SIG-M5 (cell line): ENCODE measurements at regions not wholly inside any gene's neighbourhood (a gene's known extent, or its start where the extent isn't known, plus 50 kb on each side); places are given as distances from the start of the nearest gene placed in this dataset.

Source experiments
- DNase-seq: peaks from one replicate; lab custom pipeline; 2025; lab: John Stamatoyannopoulos, UW

DNA sequence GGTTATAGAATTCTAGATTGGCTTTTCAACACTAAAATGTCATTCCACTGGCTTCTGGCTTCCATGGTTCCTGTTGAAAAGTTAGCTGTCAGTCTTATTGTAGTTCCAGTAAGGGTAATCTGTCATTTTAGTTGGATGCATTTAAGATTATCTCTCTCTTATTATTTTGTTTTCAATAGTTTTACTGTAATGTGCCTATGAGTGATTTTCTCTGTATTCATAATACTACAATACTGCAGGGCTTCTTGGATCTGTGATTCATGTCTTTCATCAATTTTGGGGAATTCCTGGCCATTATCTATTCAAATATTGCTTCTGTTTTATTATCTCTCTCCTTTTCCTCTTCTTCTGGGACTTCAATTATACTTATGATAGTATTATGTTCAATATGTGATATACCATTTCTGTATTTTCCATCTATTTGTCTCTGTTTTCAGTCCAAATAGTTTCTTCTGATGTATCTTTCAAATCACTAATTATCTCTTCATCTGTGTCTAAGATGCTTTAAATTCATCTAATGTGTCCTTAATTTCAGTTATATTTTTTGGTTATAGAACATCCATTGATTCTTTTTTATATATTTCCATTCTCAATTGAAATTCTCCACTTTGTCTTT, 101.5 kb downstream of the KCTD15 start:
- DNase-seq: no peak

- no peak for DNase-seq
Measured at GRCh38 chr19:33900817-33901216, 104.1 kb downstream of the KCTD15 start.

- DNase-seq: no peak
Measured at GRCh38 chr19:33902395-33902794, 105.7 kb downstream of the KCTD15 start.

DNA sequence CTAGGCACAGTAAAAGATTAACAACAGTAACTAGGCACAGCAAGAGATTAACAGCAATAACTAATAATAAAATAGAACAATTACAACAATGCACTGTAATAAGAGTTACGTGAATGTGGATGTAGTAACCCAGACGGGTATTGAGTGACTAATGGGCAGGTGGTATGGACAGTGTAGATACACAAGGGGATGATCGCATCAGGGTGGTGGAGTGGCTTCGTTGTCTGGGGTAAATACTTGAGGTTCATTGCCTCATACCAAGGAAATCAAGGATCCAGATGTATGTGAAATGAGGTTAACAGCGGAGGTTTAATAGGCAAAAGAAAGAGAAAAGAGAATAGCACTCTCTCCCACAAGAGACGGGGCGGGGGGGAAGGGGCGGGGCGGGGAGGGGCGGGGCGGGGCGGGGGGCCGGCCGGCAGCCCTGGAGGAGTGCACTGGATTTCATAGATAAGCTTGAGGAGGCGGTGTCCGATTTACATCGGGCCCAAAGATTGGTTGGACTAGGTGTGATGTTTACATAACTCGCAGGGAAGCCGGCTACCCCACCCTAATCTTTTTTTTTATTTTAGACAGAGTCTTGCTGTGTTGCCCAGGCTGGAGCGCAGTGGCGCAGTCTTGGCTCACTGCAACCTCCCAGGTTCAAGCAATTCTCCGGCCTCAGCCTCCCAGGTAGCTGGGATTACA, 106.3 kb downstream of the KCTD15 start:
- DNase-seq: no peak

DNA sequence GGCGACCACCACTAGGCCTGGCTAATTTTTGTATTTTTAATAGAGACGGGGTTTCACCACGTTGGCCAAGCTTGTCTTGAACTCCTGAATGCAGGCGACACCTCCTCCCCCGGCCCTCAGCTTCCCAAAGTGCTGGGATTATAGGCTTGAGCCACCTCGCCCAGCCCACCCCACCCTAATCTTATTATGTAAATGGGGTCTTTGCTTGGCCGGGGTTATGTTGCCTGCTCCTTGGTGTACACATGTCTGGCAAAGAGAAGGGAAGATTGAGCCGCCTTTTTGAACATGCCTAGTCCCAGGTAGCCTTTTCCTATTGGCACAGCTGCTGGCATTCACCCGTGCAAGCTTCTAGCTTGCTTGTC, 106.8 kb downstream of the KCTD15 start:
- DNase-seq: no peak

GRCh38 chr19:33904681-33905080, 108.0 kb downstream of the KCTD15 start:
- DNase-seq: no peak

- DNase-seq: no peak
Measured at GRCh38 chr19:33905473-33905936, 108.8 kb downstream of the KCTD15 start.

GRCh38 chr19:33905937-33906577, 109.4 kb downstream of the KCTD15 start:
- DNase-seq: no peak

GRCh38 chr19:33906578-33907335, 110.1 kb downstream of the KCTD15 start:
- no peak for DNase-seq

DNA sequence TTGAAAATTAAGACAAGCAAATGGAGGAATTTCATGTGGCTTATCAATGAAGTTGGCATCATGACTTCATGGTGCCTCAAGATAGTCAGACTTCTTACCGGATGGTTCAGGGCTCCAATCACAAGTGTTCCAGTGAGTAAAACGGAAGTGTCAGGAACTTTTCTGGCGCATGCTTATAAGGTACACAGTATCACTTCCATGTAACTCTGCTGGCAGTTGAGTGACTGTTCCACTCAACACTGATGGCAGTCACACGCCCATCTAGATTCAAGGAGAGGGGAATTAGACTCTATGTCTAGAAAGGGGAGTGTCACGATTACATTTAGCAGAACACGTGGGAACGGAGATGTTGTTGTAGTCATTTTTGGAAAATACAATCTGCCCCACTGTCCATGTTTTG, 114.3 kb downstream of the KCTD15 start:
- no peak for DNase-seq

GRCh38 chr19:33914599-33914998, 117.9 kb downstream of the KCTD15 start:
- DNase-seq: no peak

DNA sequence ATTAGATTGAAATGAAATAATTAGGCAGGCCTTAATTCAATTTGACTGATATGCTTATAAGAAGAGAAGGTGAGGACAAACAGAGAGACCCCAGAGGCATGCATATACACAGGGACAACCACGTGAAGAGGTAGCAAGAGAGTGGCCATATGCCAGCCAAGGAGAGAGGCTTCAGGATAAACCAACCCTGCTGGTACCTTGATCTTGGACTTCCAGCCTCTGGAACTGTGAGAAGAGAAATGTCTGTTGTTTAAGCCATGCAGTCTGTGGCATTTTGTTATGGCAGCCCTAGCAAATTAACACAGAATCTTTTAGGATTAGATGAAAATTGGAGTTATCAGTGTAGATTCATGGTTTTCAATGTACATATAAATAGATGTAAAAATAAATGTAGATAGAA, 120.1 kb downstream of the KCTD15 start:
- no peak for DNase-seq

DNA sequence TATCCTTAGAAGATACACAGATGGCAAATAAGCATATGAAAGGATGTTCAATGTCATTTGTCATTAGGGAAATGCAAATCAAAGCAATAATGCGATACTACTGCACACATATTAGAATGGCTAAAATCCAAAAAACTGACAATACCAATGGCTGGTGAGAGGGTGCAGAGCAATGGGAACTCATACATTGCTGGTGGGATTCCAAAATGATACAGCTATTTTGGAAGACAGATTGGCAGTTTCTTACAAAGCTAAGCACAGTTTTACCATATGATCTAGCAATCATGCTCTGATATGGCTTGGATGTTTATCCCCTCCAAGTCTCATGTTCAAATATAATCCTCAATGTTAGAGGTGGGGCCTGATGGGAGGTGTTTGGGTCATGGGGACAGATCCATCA, 122.6 kb downstream of the KCTD15 start:
- no peak for DNase-seq

GRCh38 chr19:33921165-33921564, 124.5 kb downstream of the KCTD15 start:
- no peak for DNase-seq

- no peak for DNase-seq
Measured at GRCh38 chr19:33926306-33926705, 129.6 kb downstream of the KCTD15 start.

DNA sequence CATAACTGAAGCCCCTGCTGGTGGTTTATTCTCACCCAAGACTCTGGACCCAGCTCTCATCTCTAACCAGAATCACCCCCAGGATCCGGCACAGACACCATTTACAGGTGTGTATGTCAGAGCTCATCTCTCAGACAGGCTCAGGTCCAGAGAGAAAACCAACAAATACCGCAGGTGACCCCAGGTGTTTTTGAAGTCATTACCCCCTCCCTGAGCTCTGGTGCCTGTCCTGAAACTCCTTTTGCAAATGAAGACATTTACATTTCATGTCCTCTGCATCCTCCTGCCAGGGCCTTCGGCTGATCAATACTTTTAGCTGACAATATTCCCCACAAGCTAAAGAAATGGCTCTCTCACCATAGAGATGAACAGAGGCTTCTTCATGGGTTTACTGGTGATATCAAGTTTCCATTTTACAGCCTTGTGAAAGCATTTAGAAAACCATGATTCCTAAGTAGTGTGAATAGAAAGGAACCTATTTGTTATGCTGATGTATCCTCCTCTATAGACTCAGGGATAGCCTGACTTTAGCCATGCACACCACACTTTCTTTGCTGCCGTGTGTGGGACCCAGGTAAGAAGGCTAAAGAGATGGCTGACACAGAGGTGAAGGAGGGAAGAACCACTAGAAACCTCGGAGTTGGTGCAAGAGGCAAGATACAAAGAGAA, 131.3 kb downstream of the KCTD15 start:
- no peak for DNase-seq

DNA sequence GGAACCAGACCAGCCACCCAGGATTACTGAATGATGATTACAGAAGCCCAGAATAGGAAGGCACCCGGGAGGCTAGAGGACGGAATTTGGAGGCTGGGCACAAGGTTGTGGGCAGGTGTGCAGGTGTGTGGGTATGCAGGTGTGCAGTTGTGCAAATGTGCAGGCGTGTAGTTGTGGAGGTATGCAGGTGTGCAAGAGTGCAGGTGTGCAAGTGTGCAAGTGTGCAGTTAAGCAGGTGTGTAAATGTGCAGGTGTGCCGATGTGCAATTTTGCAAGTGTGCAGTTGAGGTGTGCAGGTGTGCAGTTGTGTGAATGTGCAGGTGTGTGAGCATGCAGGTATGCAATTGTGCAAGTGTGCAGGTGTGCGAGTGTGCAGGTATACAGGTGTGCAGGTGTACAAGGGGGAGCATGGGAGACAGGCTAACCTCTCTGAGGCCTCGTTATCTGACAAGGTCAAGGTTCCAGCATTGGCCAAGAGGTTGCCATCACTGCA, 131.8 kb downstream of the KCTD15 start:
- DNase-seq: no peak

- no peak for DNase-seq
Measured at GRCh38 chr19:33933931-33934330, 137.3 kb downstream of the KCTD15 start.

GRCh38 chr19:33938821-33939220, 142.2 kb downstream of the KCTD15 start:
- DNase-seq: no peak

- DNase-seq: no peak
Measured at GRCh38 chr19:33941133-33941532, 144.5 kb downstream of the KCTD15 start.

GRCh38 chr19:33946535-33947264, 150.0 kb downstream of the KCTD15 start:
- DNase-seq: no peak
